ENCODE measurements at regions not wholly inside any gene's neighbourhood (a gene's known extent, or its start where the extent isn't known, plus 50 kb on each side); places are given as distances from the start of the nearest gene placed in this dataset.
"Not testable (repeated sequence)": the region's sequence is repeated elsewhere in the genome, so short reads cannot be mapped to it uniquely, and the experiment has no call there.

DNA sequence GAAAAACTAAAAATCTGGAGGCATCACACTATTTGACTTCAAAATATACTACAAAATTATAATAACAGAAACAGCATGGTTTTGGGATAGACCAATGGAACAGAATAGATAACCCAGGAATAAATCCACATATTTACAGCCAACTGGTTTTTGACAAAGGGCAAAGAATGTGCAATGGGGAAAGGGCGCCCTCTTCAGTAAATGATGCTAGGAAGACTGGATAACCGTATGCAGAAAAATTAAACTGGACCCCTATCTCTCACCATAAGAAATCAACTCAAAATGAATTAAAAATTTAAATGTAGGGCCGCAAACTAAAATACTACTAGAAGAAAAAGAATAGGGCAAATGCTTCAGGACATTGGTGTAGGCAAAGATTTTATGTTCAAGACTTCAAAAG lies 440.5 kb upstream of the SGCG start:
- no peak for DNase-seq

DNA sequence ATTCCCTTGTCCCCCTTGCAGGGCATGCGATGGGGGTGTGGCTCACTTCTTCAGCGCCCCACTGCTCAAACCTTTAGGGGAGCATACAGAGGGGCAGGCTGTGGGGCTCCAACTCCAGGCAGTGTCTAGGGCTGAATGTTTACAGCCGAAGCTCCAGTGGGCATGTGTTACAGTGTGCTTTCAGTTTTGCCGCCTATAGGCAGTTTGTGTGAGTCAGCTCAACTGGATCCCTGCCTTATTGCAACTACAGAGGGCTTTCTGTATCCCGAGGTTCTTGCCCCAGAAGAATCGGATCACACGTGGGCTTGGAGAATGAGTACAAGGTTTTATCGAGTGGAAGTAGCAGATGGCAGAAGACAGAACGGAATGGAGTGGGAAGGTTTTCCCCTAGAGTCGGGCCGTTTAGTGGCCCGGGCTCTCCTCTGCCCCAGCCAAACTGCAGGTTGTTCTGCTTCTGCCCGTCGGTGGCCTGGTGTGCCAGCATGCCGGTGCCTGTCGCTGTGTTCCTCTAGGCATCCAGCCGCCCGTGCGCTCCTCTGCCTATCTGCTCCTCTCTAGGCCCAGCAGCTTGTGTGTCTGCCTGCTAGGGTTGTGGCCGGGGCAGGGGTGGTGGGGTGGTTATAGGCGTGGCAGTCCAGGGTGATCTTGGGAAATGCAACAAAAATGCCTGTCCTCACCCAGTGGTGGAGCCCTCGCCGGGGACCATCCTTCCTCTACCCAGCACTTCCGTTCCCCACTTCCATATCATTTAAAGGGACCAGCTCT lies 435.9 kb upstream of the SGCG start:
- DNase-seq, result no peak

DNA sequence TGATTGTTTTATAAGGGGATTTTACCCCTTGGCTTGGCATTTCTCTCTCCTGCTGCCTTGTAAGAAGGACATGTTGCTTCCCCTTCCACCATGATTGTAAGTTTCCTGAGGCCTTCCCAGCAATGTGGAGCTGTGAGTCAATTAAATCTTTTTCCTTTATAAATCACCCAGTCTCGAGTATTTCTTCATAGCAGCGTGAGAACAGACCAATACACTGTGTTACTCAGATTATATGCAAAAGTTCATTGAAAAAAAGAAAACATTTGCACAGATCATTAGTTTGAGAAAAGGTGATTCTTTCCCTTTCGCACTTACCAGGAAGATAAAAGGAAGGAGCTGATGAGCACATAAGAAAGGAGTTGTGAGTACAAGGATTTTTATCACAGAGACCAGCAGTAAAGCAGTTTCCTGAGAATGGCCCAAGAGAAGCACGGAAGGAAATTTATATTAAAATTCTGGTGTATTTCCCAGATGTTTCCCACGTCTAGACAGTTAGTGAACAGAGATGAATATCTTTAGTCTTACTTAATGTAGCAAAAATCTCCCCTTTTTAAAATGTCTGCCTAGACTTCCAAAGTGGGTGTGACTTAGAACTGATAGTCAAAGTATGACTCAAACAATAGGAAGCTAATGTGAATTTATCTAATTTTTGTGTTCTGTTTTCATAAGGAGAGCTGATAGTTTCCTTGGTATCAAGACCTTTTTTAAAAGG lies 431.8 kb upstream of the SGCG start:
- DNase-seq, result no peak

DNA sequence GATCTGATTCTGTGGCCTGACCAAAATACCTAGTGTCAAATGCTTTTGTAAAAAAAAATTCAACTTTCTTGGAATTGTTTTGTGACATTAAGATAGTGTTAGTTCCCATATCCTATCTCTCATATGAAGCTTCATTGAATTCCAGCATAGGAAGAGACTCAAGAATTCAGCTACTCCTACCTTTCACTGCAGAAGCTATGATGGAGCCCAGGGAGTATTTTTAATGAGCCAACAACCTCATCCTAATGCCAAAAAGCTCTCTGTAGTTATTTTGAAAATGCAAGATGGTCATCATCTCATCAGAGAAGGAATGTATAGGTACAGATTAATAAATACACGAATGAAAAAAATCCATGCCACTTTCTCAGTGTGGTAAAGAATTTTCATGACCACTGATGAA lies 431.2 kb upstream of the SGCG start:
- no peak for DNase-seq

DNA sequence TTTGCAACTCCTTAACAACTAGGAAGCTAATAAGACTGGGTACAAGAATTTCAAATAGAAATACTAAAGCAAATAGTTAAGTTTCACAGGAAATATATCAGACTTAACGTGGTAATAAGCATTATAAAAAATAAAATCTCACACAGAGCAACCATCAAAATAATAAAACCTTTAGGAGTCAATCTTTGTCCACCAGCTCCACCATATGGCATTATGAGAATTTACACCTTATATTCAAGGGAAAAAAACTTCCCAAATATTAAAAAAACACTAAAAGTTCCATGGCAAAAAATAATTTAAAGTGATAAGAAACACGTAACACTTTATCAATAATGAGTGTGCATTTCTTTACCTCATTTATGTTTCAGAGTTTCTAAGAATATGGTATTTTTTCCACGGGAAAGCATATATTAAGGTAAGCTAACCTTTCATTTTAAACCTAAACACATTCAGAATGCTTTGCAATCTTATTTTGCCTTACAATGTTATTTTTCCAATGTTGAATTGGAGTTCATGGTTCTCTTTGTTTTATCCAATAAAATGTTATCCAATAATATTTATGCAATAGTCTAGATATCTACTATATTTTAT lies 423.2 kb upstream of the SGCG start:
- no peak for DNase-seq

DNA sequence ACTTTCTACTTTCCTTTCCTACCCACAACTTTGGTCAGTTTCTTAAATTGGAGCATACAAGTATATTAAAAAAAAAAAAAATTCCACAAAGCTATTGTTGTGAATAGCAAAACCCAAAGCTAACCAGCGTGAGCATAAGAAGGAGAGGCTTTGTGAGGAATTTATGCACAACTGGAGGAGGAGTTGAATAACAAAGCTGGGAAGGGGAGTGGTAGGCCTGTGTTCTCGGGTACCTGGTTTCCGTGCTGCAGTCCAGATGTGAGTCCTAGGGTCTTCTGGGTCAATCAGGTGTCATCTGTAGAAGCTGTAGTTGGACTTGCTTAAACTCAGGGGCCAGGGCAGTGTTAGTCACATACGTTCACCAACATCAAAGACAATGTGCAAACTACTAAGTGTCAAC lies 422.5 kb upstream of the SGCG start:
- no peak for DNase-seq

DNA sequence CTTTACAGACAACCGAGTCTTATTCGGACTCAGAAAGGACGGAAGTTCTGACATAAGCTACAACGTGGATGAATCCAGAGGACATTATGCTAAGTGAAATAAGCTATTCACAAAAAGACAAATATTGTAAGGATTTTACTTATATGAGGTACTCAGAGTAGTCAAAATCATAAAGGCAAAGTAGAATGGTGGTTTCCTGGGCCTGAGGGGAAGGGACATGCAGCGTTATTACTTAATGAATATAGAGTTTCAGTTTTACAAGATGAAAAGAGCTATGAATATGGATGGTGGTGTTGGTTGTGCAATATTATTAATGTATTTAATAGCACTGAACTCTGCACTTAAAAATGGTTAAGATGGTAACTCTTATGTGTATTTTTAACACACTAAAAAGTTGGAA lies 419.1 kb upstream of the SGCG start:
- DNase-seq, result no peak

DNA sequence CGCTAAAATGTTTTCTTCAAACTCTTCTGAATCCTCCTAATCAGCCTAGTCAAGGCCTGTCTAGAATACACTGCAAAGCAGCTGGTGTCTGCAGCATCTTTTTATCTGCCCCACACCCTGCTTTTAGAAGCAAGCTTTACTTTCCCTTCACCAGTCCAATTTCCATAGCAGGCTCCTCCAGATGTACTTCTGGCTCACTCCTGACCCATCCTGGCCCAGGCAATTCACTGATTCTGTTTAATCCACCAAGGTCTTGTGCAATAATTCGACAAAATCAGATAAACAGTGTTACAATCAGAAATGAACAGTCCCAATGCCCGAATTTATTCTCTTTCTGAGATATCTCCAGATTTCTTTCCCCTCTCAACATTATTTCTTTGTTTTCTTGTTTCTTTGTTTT lies 415.2 kb upstream of the SGCG start:
- DNase-seq, result peak in 1 of 2 donors; percentile 19

DNA sequence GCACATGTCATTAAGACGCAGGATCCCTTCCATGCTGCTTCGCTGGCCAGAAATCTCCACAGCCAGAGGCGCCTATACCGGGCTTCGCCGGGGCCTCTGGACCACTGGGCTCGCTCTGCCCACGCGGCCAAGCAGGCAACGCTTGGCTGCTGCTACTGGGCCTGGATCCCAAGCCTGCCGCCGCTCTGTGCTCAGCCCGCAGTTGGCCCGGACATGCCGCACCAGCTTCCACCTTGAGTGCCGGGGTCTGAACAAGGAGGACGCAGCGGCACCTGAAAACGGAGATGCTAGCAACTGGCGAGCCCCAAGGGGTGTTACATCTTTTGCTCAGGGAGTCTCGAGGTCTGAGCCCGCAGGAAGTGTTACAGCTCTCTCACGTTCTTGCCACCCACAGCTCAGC lies 409.9 kb upstream of the SGCG start:
- no peak for DNase-seq

DNA sequence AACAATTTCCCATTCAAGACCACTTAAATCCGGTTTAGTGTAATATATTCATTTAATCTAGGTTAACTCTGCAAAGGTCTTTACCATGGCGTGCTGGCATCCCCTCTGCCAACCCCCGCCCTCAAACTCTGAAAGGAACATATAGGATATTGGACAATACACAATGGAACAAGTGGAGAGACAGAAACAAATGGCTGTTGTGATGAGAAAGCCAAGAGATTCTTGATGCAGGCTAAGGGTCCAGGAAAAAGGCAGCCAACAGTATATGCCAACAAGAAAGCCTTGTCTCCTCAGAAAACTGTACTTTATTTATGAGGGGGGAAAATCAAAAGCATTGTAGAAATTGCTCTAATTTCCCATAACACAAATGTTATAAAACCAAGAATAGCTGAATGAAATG lies 407.3 kb upstream of the SGCG start:
- no peak for DNase-seq

DNA sequence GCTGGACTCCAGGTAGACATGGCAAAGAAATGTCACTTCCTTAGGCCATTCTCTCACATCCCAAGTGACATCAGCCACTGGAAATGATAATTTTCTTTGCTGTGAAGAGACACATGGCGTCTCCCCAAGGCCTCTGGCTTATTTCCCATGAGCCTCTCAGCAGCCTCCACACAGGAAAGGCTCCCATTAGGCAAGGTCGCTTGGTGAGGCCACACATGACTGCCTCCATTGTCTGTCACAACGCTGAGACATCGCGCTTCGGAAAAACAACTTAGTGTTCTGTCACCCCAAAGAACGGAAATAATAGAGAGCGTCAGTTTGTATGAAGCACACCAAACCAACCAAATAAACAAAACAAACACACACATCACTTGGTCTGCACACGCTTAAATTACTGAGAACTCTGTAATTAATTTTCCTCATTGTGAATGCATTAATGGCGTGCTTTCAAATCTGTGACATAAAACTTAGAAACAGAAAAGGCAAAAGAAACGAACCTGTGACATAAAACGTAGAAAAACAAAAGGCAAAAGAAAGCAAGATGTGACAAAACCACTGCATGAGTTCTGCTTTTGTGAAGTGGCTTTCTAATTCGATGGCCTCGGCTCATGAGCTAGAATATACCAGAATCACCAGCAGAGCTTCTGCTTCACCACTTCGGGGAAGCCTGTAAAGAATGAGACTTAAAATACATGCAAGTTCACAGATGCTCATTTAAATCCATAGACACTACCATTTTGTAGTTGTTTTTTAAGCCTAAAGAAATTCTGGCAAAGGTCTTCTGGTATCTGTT lies 404.2 kb upstream of the SGCG start:
- DNase-seq, result no peak

DNA sequence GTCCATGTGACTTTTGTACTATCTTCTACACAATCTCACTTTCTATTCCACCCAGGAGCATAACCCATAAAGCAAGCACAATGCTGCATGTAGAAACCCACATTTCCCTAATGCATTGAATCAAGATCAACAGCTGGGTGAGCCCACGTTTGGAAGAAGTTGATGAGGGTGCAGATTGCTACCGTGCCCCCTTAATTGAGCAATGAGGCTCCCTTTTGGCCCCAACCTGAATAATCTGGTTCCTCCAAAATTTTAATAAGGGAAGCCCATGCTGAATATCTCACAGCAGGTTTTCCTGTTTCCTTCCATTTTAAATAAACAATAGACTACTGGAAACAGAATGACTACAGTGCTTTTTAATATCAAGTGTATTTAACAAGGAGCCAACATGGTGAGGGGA lies 403.6 kb upstream of the SGCG start:
- DNase-seq, result no peak

DNA sequence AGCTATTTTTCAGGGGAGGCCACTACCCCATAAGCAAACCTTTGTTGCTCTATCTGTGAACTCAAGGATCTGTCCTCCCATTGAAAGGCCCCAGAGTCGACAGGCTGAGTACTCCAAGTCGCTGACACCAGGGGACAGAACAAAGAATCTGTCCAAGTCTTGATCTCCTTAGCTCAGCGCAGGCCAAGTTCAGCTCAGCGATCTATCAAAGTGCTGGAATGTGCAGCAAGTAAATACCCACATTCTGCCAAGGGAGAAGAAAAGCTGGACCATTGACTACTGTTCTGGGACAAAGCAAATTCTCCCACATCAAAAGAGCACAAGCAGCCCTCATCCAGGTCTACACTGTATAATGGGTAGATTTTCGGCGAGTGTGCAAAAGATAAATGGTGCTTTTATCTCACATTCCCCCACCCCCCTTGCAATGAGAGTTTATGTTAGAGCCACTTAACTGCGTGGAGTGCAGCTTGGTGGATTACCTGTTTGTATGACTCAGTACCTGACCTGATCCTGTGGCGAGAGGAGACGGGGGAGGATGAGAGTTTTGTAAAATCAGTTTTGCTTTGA lies 391.7 kb upstream of the SGCG start:
- DNase-seq, result no peak

DNA sequence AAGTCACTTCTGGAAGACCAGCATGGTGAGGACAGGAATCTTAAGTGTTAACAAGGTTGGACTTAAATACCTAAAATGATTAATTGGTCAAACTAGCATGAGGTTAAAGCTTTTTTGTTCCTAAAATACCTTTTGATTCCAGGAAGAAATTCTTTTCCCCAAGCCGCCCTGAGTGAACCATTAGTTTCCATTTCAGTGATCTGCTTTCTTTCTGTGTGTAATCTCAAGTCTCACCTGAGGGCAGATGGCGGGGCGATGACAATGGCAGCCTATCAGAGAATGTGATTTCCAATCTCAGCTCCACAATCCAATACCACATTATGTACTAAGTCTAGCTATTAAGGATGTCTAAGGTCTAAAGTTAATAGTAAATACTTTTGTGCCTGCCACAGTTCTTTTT lies 390.9 kb upstream of the SGCG start:
- DNase-seq, result no peak

DNA sequence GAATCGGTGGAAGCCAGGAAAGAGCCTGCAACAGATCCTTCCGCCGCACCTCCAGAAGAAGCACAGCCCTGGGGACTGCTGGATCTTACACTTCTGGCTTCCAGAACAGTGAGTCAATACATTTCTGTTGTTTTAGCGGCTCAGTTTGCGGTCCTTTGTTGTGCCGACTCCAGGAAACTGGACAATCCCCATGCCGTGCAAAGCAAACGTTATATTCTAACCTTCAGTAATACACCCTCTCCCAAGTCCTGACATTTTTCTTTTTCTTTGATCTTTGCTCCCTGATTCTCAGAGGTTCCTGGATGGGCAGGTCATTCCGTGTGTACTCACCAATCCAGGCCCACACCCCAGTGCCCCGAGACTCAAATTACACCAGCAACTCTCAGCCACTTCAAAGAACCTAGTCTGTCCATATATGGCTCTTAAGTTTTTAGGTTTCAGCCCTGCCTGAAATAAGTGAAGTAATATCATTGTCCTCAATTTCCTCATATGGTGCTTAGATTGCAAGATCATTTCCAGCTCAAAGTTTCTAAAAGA lies 387.1 kb upstream of the SGCG start:
- no peak for DNase-seq

DNA sequence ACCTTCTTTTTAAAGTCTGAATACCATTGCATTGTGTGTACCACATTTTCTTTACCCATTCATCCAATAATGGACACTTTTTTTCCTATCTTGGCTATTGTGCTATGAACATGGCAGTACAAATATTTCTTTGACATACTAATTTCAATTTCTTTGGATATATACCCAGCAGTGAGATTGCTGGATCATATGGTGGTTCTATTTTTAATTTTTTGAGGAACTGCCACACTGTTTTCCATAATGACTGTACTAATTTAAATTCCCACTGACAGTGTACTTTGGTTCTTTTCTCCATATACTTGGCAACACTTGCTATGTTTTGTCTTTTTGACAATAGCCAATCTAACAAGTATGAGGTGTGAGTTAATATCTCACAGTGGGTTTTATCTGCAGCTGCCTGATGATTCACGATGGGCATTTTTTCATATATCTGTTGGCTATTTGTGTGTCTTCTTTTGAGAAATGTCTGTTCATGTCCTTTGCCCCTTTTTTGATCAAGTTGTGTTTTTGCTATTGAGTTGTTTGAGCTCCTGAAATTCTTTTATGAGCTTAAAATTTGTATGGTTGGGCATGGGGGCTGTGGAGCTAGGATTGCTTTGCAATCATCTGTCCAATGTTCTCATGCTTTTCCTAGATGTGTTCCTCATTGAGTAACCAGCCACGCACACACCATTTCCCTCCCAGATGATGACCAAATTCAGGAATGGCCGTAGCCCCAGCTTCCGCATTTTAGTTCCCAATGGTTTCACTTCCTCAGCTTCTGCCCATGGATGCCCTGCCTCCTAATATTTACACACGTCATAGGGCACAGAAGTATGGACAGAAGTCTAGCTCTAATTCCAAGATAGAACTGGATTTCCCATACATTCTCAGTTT lies 380.0 kb upstream of the SGCG start:
- no peak for DNase-seq

DNA sequence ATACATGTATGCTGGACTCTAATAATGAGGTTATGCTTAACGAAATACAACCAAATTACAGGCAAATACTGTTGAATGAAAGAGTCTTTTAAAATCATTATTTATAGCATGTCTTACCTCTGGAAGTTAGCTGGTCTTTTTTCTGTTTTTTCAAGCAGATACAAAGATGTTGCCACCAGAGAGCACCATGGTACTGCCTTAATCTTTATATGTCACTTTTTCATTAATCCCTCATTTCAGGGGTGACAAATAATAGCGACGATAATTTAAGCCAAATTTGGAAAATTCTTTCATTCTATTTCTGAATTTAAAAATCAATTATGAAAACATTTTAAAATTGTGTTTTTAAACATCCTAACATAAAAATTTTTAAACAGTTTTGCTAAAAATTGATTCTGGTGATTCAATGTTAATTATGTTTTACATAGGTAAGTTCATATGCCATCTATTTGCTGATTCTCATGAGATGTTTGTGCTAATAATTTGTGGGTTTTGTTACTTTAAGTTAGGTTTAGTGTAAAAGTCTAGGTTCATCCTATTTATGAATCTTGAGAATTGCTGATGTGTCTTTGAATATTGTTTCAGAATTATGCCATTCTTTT lies 379.3 kb upstream of the SGCG start:
- DNase-seq, result peak in 1 of 2 donors; percentile 12

DNA sequence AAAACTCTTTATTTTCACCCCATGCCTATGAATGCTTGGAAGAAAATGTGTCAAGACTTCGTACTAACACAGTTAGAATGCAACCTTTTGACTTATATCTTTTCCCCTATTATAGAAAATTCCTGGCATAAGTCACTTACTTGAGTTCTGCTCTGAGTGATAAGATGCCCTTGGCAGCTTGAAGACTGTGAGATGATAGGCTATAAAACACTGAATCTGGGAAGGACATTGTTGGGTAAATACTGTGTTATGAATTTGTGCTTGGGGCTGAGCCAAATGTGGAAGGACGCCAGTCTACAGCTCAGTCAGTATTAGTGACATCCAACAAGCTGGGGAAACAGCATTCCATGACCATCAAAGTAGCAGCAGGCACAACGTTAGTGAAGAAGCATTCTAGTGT lies 368.0 kb upstream of the SGCG start:
- DNase-seq, result peak in 1 of 2 donors; percentile 41

DNA sequence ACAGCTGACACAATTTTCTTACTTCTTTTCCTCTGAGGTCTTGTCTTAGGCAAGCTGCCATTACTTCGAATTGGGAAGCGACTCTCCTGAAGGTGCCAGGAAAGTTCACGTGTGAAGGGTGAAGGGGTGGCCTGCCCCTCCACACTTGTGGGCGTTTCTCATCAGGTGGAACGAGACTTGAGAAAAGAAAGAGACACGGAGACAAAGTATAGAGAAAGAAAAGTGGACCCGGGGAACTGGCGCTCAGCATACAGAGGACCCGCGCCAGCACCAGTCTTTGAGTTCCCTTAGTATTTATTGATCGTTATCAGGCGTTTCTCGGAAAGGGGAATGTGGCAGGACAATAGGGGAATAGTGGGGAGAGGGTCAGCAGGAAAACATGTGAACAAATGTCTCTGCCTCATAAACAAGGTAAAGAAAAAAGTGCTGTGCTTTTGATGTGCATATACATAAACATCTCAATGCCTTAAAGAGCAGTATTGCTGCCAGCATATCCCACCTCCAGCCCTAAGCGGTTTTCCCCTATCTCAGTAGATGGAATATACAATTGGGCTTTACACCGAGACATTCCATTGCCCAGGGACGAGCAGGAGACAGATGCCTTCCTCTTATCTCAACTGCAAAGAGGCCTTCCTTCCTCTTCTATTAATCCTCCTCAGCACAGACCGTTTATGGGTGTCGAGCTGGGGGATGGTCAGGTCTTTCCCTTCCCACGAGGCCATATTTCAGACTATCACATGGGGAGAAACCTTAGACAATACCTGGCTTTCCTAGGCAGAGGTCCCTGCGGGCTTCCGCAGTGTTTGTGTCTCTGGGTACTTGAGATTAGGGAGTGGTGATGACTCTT lies 367.0 kb upstream of the SGCG start:
- DNase-seq, result not testable (repeated sequence)

All from right lung (tissue), 2 donors.